ENCODE measurements at regions not wholly inside any gene's neighbourhood (a gene's known extent, or its start where the extent isn't known, plus 50 kb on each side); places are given as distances from the start of the nearest gene placed in this dataset.

DNA sequence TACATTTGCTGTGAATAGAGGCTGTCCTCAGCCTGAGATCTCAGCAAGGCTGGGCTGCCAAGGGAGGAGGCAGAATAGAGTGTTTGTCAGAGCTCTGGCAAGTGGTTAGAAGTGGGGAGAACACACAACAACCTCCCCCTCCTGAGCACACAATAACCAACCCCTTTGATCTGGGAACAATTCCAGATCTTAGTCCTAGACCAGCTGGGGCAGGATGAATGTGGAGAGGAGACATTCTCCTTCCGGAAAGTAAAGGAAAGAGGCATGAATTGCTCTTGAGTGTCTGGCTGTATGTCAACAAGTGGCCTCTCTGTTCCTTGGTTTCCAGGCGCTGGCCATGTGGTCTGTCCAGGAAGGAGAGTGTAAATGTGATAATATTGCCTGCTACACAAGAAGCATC is 114.9 kb upstream of the TMTC4 start:
- DNase-seq (ENCODE audit: low read depth in 1 of 2, low spot score in 1 of 2) = no peak
- Histone ChIP-seq H3K27ac (replicated peaks) (no peak overlapping the region), H3K4me3 (replicated peaks; ENCODE audit: insufficient read depth, low read length) (no peak overlapping the region), H3K27me3 (ENCODE audit: insufficient read depth, poor library complexity, severe bottlenecking) (peaks cover 2% of the 10 kb centered on the region)
- TF ChIP-seq, protein P1, sequence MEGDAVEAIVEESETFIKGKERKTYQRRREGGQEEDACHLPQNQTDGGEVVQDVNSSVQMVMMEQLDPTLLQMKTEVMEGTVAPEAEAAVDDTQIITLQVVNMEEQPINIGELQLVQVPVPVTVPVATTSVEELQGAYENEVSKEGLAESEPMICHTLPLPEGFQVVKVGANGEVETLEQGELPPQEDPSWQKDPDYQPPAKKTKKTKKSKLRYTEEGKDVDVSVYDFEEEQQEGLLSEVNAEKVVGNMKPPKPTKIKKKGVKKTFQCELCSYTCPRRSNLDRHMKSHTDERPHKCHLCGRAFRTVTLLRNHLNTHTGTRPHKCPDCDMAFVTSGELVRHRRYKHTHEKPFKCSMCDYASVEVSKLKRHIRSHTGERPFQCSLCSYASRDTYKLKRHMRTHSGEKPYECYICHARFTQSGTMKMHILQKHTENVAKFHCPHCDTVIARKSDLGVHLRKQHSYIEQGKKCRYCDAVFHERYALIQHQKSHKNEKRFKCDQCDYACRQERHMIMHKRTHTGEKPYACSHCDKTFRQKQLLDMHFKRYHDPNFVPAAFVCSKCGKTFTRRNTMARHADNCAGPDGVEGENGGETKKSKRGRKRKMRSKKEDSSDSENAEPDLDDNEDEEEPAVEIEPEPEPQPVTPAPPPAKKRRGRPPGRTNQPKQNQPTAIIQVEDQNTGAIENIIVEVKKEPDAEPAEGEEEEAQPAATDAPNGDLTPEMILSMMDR (IDR thresholded peaks at IDR 0.05; ENCODE audit: insufficient read depth, low read length) = no peak
- TF ChIP-seq SPI1 (IDR thresholded peaks at IDR 0.05; ENCODE audit: borderline replicate concordance, low read depth) = no peak
- TF ChIP-seq POLR2AphosphoS5 (IDR thresholded peaks at IDR 0.05; ENCODE audit: low read depth) = no peak
- no peak for TF ChIP-seq GABPA (IDR thresholded peaks at IDR 0.05; ENCODE audit: low read depth)
- TF ChIP-seq, protein P2, sequence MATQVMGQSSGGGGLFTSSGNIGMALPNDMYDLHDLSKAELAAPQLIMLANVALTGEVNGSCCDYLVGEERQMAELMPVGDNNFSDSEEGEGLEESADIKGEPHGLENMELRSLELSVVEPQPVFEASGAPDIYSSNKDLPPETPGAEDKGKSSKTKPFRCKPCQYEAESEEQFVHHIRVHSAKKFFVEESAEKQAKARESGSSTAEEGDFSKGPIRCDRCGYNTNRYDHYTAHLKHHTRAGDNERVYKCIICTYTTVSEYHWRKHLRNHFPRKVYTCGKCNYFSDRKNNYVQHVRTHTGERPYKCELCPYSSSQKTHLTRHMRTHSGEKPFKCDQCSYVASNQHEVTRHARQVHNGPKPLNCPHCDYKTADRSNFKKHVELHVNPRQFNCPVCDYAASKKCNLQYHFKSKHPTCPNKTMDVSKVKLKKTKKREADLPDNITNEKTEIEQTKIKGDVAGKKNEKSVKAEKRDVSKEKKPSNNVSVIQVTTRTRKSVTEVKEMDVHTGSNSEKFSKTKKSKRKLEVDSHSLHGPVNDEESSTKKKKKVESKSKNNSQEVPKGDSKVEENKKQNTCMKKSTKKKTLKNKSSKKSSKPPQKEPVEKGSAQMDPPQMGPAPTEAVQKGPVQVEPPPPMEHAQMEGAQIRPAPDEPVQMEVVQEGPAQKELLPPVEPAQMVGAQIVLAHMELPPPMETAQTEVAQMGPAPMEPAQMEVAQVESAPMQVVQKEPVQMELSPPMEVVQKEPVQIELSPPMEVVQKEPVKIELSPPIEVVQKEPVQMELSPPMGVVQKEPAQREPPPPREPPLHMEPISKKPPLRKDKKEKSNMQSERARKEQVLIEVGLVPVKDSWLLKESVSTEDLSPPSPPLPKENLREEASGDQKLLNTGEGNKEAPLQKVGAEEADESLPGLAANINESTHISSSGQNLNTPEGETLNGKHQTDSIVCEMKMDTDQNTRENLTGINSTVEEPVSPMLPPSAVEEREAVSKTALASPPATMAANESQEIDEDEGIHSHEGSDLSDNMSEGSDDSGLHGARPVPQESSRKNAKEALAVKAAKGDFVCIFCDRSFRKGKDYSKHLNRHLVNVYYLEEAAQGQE (IDR thresholded peaks at IDR 0.05; ENCODE audit: insufficient replicate concordance, low read depth) = no peak

DNA sequence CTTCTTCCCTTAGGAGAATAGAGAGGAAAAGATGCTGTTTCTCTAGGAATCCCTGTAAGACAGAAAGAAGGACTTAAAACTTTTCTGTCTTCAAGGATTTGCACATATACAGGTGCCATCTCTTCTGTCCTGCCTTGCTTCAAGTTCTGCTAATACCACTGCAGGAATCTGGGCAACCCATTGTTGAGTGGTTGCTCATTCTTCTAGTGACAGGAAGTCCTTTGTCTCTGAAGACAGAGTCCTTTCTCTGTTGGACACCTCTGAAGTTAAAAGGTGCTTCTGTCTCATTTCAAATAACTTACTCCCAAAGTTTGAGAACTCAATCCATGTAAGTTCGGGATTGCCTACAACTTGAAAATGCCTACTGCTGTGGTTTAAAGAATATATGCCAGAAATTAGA is 114.4 kb upstream of the TMTC4 start:
- peaks cover 2% of the 10 kb centered on the region for H3K27me3 ChIP-seq (ENCODE audit: insufficient read depth, poor library complexity, severe bottlenecking)
- no peak overlapping the region for H3K4me3 ChIP-seq (replicated peaks; ENCODE audit: insufficient read depth, low read length)
- no peak for DNase-seq (ENCODE audit: low read depth in 1 of 2, low spot score in 1 of 2)
- TF ChIP-seq, protein P2 (IDR thresholded peaks at IDR 0.05; ENCODE audit: insufficient replicate concordance, low read depth) = no peak
- TF ChIP-seq SPI1 (IDR thresholded peaks at IDR 0.05; ENCODE audit: borderline replicate concordance, low read depth) = no peak
- H3K27ac ChIP-seq (replicated peaks) = no peak overlapping the region

DNA sequence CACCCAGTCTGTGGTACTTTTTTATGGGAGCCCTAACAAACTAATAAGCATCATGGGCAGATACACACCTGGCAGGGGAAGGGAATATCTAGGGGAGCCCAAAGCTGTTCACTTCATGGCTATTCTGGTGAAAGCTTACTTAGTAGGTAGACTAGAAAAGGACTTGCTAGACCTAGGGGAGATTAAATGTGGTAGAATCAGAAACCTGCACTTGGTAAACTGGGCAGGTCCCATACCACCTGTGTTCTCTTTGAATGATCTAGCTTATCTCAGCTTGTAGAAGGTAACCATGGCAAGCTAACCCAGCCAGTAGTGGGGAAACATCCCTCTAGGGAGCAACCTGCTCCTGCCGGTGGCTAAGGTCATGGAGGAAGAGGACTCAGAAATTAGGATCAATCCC is 113.9 kb upstream of the TMTC4 start:
- H3K27me3 ChIP-seq (ENCODE audit: insufficient read depth, poor library complexity, severe bottlenecking) = peaks cover 2% of the 10 kb centered on the region
- DNase-seq (ENCODE audit: low read depth in 1 of 2, low spot score in 1 of 2) = no peak
- H3K27ac ChIP-seq (replicated peaks) = no peak overlapping the region
- TF ChIP-seq, protein P2 (IDR thresholded peaks at IDR 0.05; ENCODE audit: insufficient replicate concordance, low read depth) = no peak
- no peak for TF ChIP-seq GABPA (IDR thresholded peaks at IDR 0.05; ENCODE audit: low read depth)
- no peak for TF ChIP-seq POLR2AphosphoS5 (IDR thresholded peaks at IDR 0.05; ENCODE audit: low read depth)
- TF ChIP-seq, protein P1 (IDR thresholded peaks at IDR 0.05; ENCODE audit: insufficient read depth, low read length) = no peak
- TF ChIP-seq SPI1 (IDR thresholded peaks at IDR 0.05; ENCODE audit: borderline replicate concordance, low read depth) = no peak
- H3K4me3 ChIP-seq (replicated peaks; ENCODE audit: insufficient read depth, low read length) = no peak overlapping the region

DNA sequence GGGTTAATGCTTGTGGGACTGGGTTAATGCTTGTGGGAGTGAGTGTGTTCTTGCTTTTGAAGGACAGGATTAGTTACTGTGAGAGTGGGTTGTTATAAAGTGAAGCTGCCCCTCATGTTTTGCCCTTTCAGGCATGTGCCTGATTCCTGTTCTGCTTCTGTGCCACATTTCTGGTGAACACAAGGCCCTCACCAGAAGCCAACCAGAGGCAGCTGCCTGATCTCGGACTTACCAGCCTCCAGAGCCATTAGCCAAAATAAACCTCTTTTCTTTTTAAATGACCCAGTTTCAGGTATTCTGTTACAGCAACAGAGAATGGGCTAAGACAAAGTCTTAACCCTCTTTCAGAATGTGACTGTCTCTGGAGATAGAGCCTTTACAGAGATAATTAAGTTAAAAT is 113.3 kb upstream of the TMTC4 start:
- peaks cover 2% of the 10 kb centered on the region for H3K27me3 ChIP-seq (ENCODE audit: insufficient read depth, poor library complexity, severe bottlenecking)
- H3K4me3 ChIP-seq (replicated peaks; ENCODE audit: insufficient read depth, low read length) = no peak overlapping the region
- TF ChIP-seq GABPA (IDR thresholded peaks at IDR 0.05; ENCODE audit: low read depth) = no peak
- no peak for TF ChIP-seq SPI1 (IDR thresholded peaks at IDR 0.05; ENCODE audit: borderline replicate concordance, low read depth)
- TF ChIP-seq, protein P2 (IDR thresholded peaks at IDR 0.05; ENCODE audit: insufficient replicate concordance, low read depth) = no peak
- TF ChIP-seq POLR2AphosphoS5 (IDR thresholded peaks at IDR 0.05; ENCODE audit: low read depth) = no peak
- TF ChIP-seq, protein P1 (IDR thresholded peaks at IDR 0.05; ENCODE audit: insufficient read depth, low read length) = no peak
- DNase-seq (ENCODE audit: low read depth in 1 of 2, low spot score in 1 of 2) = no peak
- H3K27ac ChIP-seq (replicated peaks) = no peak overlapping the region
